ENCODE measurements at regions not wholly inside any gene's neighbourhood (a gene's known extent, or its start where the extent isn't known, plus 50 kb on each side); places are given as distances from the start of the nearest gene placed in this dataset.

- H3K27ac ChIP-seq = peak overlapping the region in 3 of 4 donors; percentile 4 to 51 (median 43)
- H3K36me3 ChIP-seq = no peaks in the 10 kb centered on the region
- H3K27me3 ChIP-seq = no peaks in the 10 kb centered on the region
- no peaks in the 10 kb centered on the region for H3K9me3 ChIP-seq
- 0 to 17% methylated on average over 1 to 15 of the region's 24 CpGs for WGBS, 2 donors (ENCODE audit: low coverage in 1 of 2)
- peaks cover 0 to 20% (median 5%) of the 10 kb centered on the region in 3 donors for H3K4me1 ChIP-seq
- peak; percentile 94 for ATAC-seq
- peak overlapping the region in 1 of 2 donors; percentile 39 for H3K4me3 ChIP-seq
- TF ChIP-seq POLR2A (IDR thresholded peaks at IDR 0.05) = no peak
- peak; percentile 93 to 99 (median 98) for TF ChIP-seq CTCF (IDR thresholded peaks at IDR 0.05)
Measured at GRCh38 chr1:181142096-181142958, 53.8 kb downstream of the IER5 start.

- peak overlapping the region in 2 of 4 donors; percentile 20 to 43 for H3K27ac ChIP-seq
Measured at GRCh38 chr1:181143102-181143859, 54.8 kb downstream of the IER5 start.

DNA sequence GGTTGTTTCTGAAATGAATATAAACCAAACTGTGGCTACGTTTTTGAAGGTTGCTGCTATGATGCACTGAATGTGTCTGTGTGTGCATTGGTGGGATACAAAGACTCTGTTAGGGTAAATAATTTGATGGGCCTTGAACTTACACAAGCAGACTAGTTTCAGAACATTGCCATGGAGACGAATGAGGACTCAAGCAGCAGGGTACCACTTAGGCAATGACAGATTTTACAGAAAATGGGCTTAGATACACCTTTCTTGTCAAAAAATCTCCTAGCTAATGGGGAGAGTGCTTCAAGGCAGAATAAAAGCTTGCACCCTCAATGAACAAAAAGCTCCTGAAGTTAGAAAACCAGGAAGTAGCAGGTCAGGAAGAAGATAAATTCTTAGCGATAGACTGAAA is 55.7 kb downstream of the IER5 start:
- Histone ChIP-seq H3K36me3 (no peaks in the 10 kb centered on the region), H3K27me3 (no peaks in the 10 kb centered on the region), H3K9me3 (no peaks in the 10 kb centered on the region), H3K4me1 (peaks cover 0 to 20% (median 5%) of the 10 kb centered on the region in 3 donors), H3K27ac (no peak overlapping the region), H3K4me3 (no peak overlapping the region)
- 66 to 71% methylated on average over 3 of the region's 3 CpGs for WGBS, 2 donors (ENCODE audit: low coverage in 1 of 2)
- TF ChIP-seq CTCF (IDR thresholded peaks at IDR 0.05) (no peak), POLR2A (IDR thresholded peaks at IDR 0.05) (no peak), EP300 (IDR thresholded peaks at IDR 0.05) (no peak), POLR2AphosphoS5 (IDR thresholded peaks at IDR 0.05) (no peak)
- no peak for ATAC-seq

More at GRCh38 chr1:181143102-181143859, 54.8 kb downstream of the IER5 start:
- no peaks in the 10 kb centered on the region for H3K27me3 ChIP-seq
- peaks cover 0 to 20% (median 5%) of the 10 kb centered on the region in 3 donors for H3K4me1 ChIP-seq
- no peaks in the 10 kb centered on the region for H3K36me3 ChIP-seq
- no peak for TF ChIP-seq EP300 (IDR thresholded peaks at IDR 0.05)
- no peak for TF ChIP-seq POLR2AphosphoS5 (IDR thresholded peaks at IDR 0.05)
- no peak for TF ChIP-seq CTCF (IDR thresholded peaks at IDR 0.05)
- no peak for TF ChIP-seq POLR2A (IDR thresholded peaks at IDR 0.05)
- no peak overlapping the region for H3K4me3 ChIP-seq
- no peak for ATAC-seq
- 61 to 66% methylated on average over 5 of the region's 5 CpGs for WGBS, 2 donors (ENCODE audit: low coverage in 1 of 2)
- no peaks in the 10 kb centered on the region for H3K9me3 ChIP-seq

DNA sequence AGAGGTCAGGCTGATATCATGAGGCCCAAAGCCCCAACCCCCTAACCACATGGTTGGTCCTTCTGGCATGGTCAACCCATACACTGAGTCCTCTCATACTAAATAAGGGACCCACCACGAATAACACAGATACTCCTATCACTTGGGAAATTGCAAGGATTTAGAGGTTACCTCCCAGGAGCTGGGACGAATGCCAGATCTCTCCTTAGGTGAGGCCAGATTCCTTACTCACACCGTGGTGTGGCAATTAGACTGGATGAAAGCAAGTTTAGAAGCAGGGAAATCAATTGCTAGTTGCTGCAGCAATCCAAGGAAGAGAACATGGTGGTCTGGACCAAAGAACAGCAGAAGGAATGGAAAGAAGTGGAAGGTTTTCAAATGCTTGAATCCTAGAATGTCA is 60.1 kb downstream of the IER5 start:
- peaks cover 12 to 24% (median 18%) of the 10 kb centered on the region in 3 donors for H3K4me1 ChIP-seq
- WGBS, 2 donors (ENCODE audit: low coverage in 1 of 2) = 33% methylated on average over 1 of the region's 3 CpGs; no CpG with 5 or more reads in 1 of the 2 donors
- ATAC-seq = no peak
- no peaks in the 10 kb centered on the region for H3K27me3 ChIP-seq
- H3K27ac ChIP-seq = no peak overlapping the region
- no peaks in the 10 kb centered on the region for H3K36me3 ChIP-seq
- TF ChIP-seq POLR2AphosphoS5 (IDR thresholded peaks at IDR 0.05) = no peak
- H3K9me3 ChIP-seq = no peaks in the 10 kb centered on the region
- H3K4me3 ChIP-seq = no peak overlapping the region

DNA sequence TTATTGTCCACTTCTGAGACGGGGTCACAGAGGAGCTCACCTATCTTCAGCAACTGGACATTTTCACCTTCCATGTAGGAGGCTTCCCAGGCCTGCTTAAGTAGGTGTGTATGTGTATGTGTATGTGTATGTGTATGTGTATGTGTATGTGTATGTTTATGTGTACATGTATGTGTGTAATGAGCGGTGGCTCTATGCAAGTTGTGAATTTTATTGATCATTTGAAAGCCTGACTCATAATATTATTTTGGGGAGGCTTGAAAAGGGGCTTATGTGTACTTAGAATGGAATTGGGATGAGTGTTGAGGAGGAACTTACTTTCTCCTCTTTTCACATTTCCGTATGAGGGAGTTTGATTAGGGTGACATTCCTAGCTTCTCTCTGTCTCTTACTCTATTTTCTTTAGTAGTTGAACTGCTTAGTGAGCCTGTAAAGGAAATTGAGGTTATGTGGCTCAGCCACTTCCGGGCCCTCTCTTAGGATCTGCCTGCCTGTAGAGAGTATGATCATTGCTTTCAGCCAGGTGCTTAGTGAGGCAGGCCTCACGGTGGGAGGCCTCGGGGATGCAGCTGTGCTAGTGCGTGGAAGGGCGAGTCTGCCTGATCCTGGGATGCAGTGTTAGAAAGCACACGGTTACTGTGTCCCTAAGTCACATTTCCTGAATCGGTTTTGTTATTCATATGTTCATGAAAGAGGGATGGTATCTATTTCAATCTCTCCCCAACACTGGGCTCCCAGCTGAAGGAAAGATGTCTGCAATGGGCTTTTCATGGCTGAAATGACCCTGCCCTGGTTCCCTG is 61.0 kb downstream of the IER5 start:
- H3K9me3 ChIP-seq = no peaks in the 10 kb centered on the region
- H3K27ac ChIP-seq = peak overlapping the region in 3 of 4 donors; percentile 16 to 86 (median 18)
- ATAC-seq = no peak
- no peak for TF ChIP-seq EP300 (IDR thresholded peaks at IDR 0.05)
- TF ChIP-seq CTCF (IDR thresholded peaks at IDR 0.05) = no peak
- no peak for TF ChIP-seq POLR2A (IDR thresholded peaks at IDR 0.05)
- TF ChIP-seq POLR2AphosphoS5 (IDR thresholded peaks at IDR 0.05) = no peak
- no peaks in the 10 kb centered on the region for H3K36me3 ChIP-seq
- WGBS, 2 donors (ENCODE audit: low coverage in 1 of 2) = 85 to 89% methylated on average over 5 to 6 of the region's 10 CpGs
- H3K4me1 ChIP-seq = peaks cover 14 to 29% (median 18%) of the 10 kb centered on the region in 3 donors
- H3K4me3 ChIP-seq = no peak overlapping the region
- no peaks in the 10 kb centered on the region for H3K27me3 ChIP-seq

All from gastroesophageal sphincter (tissue), 4 donors.